Left lung (tissue), 4 donors: ENCODE measurements at regions not wholly inside any gene's neighbourhood (a gene's known extent, or its start where the extent isn't known, plus 50 kb on each side); places are given as distances from the start of the nearest gene placed in this dataset.

Experiments used
- ATAC-seq: fragments of 200-7000 bp; cut with Tn5 transposase; one replicate; pipeline ENCODE4 v1.9.1; 2020; ENCODE audit warnings: moderate library complexity
- DNase-seq, 4 donors: peaks; one replicate each; pipeline ENCODE4 v3.0.0-alpha.2; 2013 to 2020
- H3K27ac ChIP-seq, 2 donors: fragments of 200-600 bp; sonication (generic) in 1 of 2; one replicate each; pipeline versions ENCODE4 v1.5.0 to v1.8.0; 2020 to 2021
- H3K27me3 ChIP-seq, 2 donors: fragments of 200-600 bp; sonication (generic) in 1 of 2; one replicate each; pipeline versions ENCODE4 v1.5.0 to v1.8.0; 2020 to 2021
- H3K36me3 ChIP-seq, 2 donors: fragments of 200-600 bp; sonication (generic) in 1 of 2; one replicate each; pipeline versions ENCODE4 v1.5.0 to v1.8.0; 2020 to 2021
- H3K4me1 ChIP-seq, 2 donors: fragments of 200-600 bp; one replicate each; pipeline ENCODE4 v1.8.0; 2021
- H3K4me3 ChIP-seq, 2 donors: fragments of 200-600 bp; sonication (generic) in 1 of 2; one replicate each; pipeline versions ENCODE4 v1.5.0 to v1.8.0; 2020 to 2021; ENCODE audit warnings: mild to moderate bottlenecking in 1 of 2
- H3K9me3 ChIP-seq, 2 donors: fragments of 200-600 bp; sonication (generic) in 1 of 2; one replicate each; pipeline versions ENCODE4 v1.5.0 to v1.8.0; 2020 to 2021
- intact Hi-C, 2 donors: fragments of 100-400 bp; cut with DNase I; formaldehyde crosslinking; loops; one replicate each; pipeline versions ENCODE4 v1.11.2 to v1.14.2; 2022
- TF ChIP-seq, protein P1 (sequence below), 2 donors: fragments of 200-600 bp; sonication (generic) in 1 of 2; IDR thresholded peaks; one replicate each; pipeline versions ENCODE4 v1.5.0 to v1.8.0; 2021; ENCODE audit warnings: antibody characterized with exemption in 2 of 2
- donor health status: DM: no; HTN: yes; CAD: no.
- donor health status: DM: no; HTN: no; CAD: no.

DNA sequence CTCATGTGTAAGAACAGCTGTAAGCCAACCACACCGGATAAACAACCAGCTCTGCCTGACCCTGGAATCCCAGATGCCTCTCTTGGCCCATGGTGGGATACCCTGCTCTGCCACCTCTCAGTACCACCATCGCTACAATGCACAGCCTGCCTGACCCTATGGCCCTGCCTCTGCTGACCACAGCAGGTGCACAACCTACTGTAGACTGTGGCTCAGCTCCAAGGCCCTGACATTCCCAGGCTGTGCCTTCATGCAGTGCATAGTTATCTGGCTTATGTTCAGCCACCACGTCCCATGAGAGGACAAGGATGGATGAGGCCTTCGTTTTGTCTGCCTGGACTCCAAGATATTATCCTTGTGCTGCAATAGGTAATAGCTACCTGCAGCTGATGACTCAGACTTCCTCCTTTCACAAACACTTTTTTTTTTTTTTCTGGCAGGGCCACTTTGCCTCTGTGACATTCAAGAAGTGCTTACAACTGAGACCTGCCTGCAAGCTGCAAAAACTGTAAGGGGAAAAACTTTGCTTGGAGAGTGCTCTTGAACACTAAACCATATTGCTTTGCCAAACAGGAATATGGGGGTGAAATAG, 177.7 kb downstream of the URB2 start:
- peaks cover 0 to 18% of the 10 kb centered on the region in 2 donors for H3K9me3 ChIP-seq
- intact Hi-C loops: no loop called here
- H3K4me3 ChIP-seq: no peak overlapping the region
- no peaks in the 10 kb centered on the region for H3K4me1 ChIP-seq
- peak in 1 of 4 donors; percentile 11 for DNase-seq
- no peaks in the 10 kb centered on the region for H3K36me3 ChIP-seq
- TF ChIP-seq, protein P1, sequence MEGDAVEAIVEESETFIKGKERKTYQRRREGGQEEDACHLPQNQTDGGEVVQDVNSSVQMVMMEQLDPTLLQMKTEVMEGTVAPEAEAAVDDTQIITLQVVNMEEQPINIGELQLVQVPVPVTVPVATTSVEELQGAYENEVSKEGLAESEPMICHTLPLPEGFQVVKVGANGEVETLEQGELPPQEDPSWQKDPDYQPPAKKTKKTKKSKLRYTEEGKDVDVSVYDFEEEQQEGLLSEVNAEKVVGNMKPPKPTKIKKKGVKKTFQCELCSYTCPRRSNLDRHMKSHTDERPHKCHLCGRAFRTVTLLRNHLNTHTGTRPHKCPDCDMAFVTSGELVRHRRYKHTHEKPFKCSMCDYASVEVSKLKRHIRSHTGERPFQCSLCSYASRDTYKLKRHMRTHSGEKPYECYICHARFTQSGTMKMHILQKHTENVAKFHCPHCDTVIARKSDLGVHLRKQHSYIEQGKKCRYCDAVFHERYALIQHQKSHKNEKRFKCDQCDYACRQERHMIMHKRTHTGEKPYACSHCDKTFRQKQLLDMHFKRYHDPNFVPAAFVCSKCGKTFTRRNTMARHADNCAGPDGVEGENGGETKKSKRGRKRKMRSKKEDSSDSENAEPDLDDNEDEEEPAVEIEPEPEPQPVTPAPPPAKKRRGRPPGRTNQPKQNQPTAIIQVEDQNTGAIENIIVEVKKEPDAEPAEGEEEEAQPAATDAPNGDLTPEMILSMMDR (IDR thresholded peaks at IDR 0.05): no peak
- no peaks in the 10 kb centered on the region for H3K27me3 ChIP-seq
- H3K27ac ChIP-seq: peak overlapping the region in 1 of 2 donors; percentile 26
- ATAC-seq: peak; percentile 90

DNA sequence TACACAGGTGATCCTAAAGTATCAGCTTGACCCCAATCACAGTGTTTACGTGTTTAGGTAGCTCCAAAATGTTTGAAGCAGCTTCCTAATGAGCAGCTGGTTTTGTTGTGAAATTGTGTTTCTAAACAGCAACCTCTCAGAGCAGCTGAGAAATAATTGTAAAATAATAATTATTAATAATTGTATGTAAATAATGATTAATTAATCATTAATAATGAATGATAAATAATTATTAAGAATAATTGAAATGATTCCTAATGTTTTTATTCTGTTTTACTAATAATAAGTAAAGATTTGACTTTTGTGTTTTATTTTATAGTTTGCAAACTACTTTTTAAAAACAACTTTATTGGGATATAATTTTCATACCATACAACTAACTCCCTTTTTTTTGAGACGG, 182.2 kb downstream of the URB2 start:
- TF ChIP-seq, protein P1 (IDR thresholded peaks at IDR 0.05): no peak
- peak overlapping the region in 1 of 2 donors; percentile 2 for H3K27ac ChIP-seq
- intact Hi-C loops: no loop called here

DNA sequence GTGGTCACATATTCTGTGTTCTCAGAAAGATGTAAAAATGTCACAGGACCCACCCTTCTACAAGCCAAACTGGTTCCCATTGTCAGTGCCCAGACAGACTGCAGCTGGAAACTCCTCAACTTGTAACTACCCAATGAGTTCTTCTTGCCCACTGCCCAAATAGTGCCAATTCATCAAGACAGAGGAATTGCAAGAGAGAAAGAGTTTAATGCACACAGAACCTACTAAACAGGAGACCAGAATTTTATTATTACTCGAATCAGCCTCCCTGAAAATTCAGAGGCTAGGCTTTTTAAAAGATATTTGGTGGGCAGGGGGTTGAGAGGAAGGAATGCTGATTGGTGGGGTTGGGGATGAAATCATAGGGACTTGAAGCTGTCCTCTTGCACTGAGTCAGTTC, 184.1 kb downstream of the URB2 start:
- Histone ChIP-seq H3K27me3 (peaks cover 0 to 4% of the 10 kb centered on the region in 2 donors), H3K27ac (no peak overlapping the region), H3K4me1 (no peaks in the 10 kb centered on the region), H3K36me3 (no peaks in the 10 kb centered on the region), H3K4me3 (no peak overlapping the region), H3K9me3 (peaks cover 0 to 26% of the 10 kb centered on the region in 2 donors)
- ATAC-seq (no peak), DNase-seq (no peak)
- intact Hi-C loops: no loop called here
- TF ChIP-seq, protein P1 (IDR thresholded peaks at IDR 0.05): no peak

More for the DNA sequence above, 182.2 kb downstream of the URB2 start:
- H3K4me3 ChIP-seq: no peak overlapping the region
- ATAC-seq: no peak
- H3K36me3 ChIP-seq: no peaks in the 10 kb centered on the region
- peaks cover 0 to 4% of the 10 kb centered on the region in 2 donors for H3K27me3 ChIP-seq
- no peak for DNase-seq
- H3K9me3 ChIP-seq: peaks cover 0 to 37% of the 10 kb centered on the region in 2 donors
- no peaks in the 10 kb centered on the region for H3K4me1 ChIP-seq

DNA sequence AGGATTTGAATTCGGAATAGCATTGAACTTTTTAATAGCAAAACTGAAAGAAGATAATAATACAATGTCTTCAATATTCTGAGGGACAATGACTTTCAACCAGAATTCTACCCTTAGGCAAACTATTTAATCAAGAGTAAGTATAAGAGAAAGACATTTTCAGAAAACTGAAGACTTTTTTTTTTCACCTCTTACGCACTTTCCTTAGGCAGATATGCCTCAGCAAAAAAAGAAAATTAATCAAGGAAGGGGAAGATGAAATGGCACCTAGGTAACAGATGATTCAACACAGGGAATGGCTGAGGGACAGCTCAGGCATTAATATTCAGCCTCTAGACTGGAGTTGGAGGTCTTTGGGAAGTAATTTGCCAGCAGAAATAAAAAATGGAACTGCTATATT, 184.9 kb downstream of the URB2 start:
- Histone ChIP-seq H3K4me1 (no peaks in the 10 kb centered on the region), H3K9me3 (peaks cover 0 to 25% of the 10 kb centered on the region in 2 donors), H3K4me3 (no peak overlapping the region), H3K27ac (no peak overlapping the region), H3K27me3 (peaks cover 0 to 4% of the 10 kb centered on the region in 2 donors), H3K36me3 (no peaks in the 10 kb centered on the region)
- intact Hi-C loops: no loop called here
- DNase-seq (no peak), ATAC-seq (no peak)
- TF ChIP-seq, protein P1 (IDR thresholded peaks at IDR 0.05): no peak

DNA sequence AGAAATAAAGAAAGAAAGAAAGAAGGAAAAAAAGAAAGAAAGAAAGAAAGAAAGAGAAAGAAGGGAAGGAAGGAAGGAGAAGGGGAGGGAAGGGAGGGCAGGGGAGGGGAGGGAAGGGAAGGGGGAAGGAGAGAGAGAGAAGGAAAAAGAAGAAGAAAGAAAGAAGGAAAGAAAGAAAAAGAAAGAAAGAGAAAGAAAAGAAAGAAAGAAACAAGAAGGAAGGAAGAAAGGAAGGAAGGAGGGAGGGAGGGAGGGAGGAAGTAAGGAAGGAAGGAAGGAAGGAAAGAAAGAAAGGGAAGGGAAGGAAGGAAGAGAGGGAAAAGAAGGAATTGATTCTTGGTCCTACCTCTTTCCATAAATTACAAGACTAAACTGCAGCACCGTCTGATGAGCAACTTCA, 186.1 kb downstream of the URB2 start:
- intact Hi-C loops: no loop called here
- DNase-seq: no peak
- Histone ChIP-seq H3K27ac (no peak overlapping the region), H3K36me3 (no peaks in the 10 kb centered on the region), H3K4me1 (no peaks in the 10 kb centered on the region), H3K4me3 (no peak overlapping the region), H3K9me3 (peaks cover 0 to 20% of the 10 kb centered on the region in 2 donors), H3K27me3 (peaks cover 0 to 4% of the 10 kb centered on the region in 2 donors)
- ATAC-seq: no peak
- TF ChIP-seq, protein P1 (IDR thresholded peaks at IDR 0.05): no peak
